DOHH2 (cell line): ENCODE measurements at regions not wholly inside any gene's neighbourhood (a gene's known extent, or its start where the extent isn't known, plus 50 kb on each side); places are given as distances from the start of the nearest gene placed in this dataset.

Experiments
- EZH2phosphoT487 ChIP-seq: fragments of 200-600 bp; sonication (generic); IDR thresholded peaks from 2 replicates; pipeline ENCODE4 v1.6.1; 2017; ENCODE audit warnings: borderline replicate concordance, mild to moderate bottlenecking, antibody characterized with exemption, low read length, moderate library complexity, mixed read lengths
- TF ChIP-seq, protein P1 (sequence below): fragments of 200-600 bp; sonication (generic); IDR thresholded peaks from one replicate; pipeline ENCODE4 v1.5.1; 2014; ENCODE audit warnings: antibody characterized with exemption, mild to moderate bottlenecking, low read depth, low read length; ENCODE audit not compliant: poor library complexity, severe bottlenecking

DNA sequence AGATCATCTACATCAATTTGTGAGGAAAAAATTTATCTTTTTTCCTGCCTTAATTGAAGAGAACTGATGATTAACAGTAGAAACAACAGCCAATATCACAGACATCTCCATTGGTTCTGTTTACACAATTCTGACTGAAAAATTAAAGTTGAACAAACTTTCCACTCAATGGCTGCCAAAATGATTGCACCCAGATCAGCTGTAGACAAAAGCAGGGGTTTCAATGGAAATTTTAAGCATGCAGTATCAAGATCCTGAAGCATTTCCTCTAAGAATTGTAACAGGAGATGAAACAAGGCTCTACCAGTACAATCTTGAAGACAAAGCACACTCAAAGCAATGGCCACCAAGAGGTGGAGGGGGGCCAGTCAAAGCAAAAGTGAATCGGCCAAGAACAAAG is 231.6 kb upstream of the KRR1 start:
- TF ChIP-seq, protein P1, sequence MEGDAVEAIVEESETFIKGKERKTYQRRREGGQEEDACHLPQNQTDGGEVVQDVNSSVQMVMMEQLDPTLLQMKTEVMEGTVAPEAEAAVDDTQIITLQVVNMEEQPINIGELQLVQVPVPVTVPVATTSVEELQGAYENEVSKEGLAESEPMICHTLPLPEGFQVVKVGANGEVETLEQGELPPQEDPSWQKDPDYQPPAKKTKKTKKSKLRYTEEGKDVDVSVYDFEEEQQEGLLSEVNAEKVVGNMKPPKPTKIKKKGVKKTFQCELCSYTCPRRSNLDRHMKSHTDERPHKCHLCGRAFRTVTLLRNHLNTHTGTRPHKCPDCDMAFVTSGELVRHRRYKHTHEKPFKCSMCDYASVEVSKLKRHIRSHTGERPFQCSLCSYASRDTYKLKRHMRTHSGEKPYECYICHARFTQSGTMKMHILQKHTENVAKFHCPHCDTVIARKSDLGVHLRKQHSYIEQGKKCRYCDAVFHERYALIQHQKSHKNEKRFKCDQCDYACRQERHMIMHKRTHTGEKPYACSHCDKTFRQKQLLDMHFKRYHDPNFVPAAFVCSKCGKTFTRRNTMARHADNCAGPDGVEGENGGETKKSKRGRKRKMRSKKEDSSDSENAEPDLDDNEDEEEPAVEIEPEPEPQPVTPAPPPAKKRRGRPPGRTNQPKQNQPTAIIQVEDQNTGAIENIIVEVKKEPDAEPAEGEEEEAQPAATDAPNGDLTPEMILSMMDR: no peak
- no peak for TF ChIP-seq EZH2phosphoT487
